H9 (cell line): ENCODE measurements at regions not wholly inside any gene's neighbourhood (a gene's known extent, or its start where the extent isn't known, plus 50 kb on each side); places are given as distances from the start of the nearest gene placed in this dataset.
"Not testable (repeated sequence)": the region's sequence is repeated elsewhere in the genome, so short reads cannot be mapped to it uniquely, and the experiment has no call there.

Experiments
- DNase-seq: peaks from one replicate; pipeline ENCODE4 v3.0.0-alpha.2; 2017
- H2AFZ ChIP-seq: one replicate; pipeline ENCODE4 v1.6.1; 2013; ENCODE audit warnings: mild to moderate bottlenecking, low read length, control low read depth, moderate library complexity
- H2AK5ac ChIP-seq: 2 replicates; pipeline ENCODE4 v1.6.1; 2013; ENCODE audit warnings: low read length, control low read depth, mixed read lengths; ENCODE audit not compliant: insufficient read length
- H2BK120ac ChIP-seq: one replicate; pipeline ENCODE4 v1.6.1; 2013; ENCODE audit warnings: low read depth, mild to moderate bottlenecking, low read length, control low read depth, inconsistent platforms; ENCODE audit not compliant: poor library complexity, severe bottlenecking
- H2BK12ac ChIP-seq: 2 replicates; pipeline ENCODE4 v1.6.1; 2013; ENCODE audit warnings: low read length, control low read depth, mixed read lengths, low read depth; ENCODE audit not compliant: insufficient read length
- H2BK15ac ChIP-seq: 2 replicates; pipeline ENCODE4 v1.6.1; 2013; ENCODE audit warnings: low read depth, low read length, control low read depth
- H2BK20ac ChIP-seq: one replicate; pipeline ENCODE4 v1.6.1; 2013; ENCODE audit warnings: low read depth, mild to moderate bottlenecking, low read length, control low read depth, inconsistent platforms; ENCODE audit not compliant: poor library complexity, severe bottlenecking
- H2BK5ac ChIP-seq: 2 replicates; pipeline ENCODE4 v1.6.1; 2013; ENCODE audit warnings: low read length, control low read depth, mixed read lengths; ENCODE audit not compliant: insufficient read length
- H3K14ac ChIP-seq: 2 replicates; pipeline ENCODE4 v1.6.1; 2013; ENCODE audit warnings: low read length, control low read depth; ENCODE audit not compliant: insufficient read depth
- H3K18ac ChIP-seq: 2 replicates; pipeline ENCODE4 v1.6.1; 2013; ENCODE audit warnings: low read depth, mild to moderate bottlenecking, mixed read lengths, low read length, control low read depth; ENCODE audit not compliant: insufficient read length
- H3K23ac ChIP-seq: 2 replicates; pipeline ENCODE4 v1.6.1; 2013; ENCODE audit warnings: low read length, control low read depth, mixed read lengths, low read depth; ENCODE audit not compliant: insufficient read length
- H3K23me2 ChIP-seq: 2 replicates; pipeline ENCODE4 v1.6.1; 2013; ENCODE audit warnings: low read depth, mild to moderate bottlenecking, mixed read lengths, low read length, control low read depth; ENCODE audit not compliant: insufficient read length, poor library complexity, severe bottlenecking
- H3K27ac ChIP-seq: 2 replicates; pipeline ENCODE4 v1.5.1; 2013; ENCODE audit warnings: low read length, control low read depth, mixed read lengths, low read depth; ENCODE audit not compliant: insufficient read length
- H3K27me3 ChIP-seq: 2 replicates; pipeline ENCODE4 v1.6.1; 2013; ENCODE audit warnings: low read length, control low read depth, inconsistent platforms; ENCODE audit not compliant: insufficient read depth
- H3K4ac ChIP-seq: 2 replicates; pipeline ENCODE4 v1.6.1; 2013; ENCODE audit warnings: low read depth, mild to moderate bottlenecking, control low read depth, inconsistent platforms, low read length, moderate library complexity
- H3K4me1 ChIP-seq: 2 replicates; pipeline ENCODE4 v1.6.1; 2013; ENCODE audit warnings: low read length, control low read depth, inconsistent platforms; ENCODE audit not compliant: insufficient read depth
- H3K4me2 ChIP-seq: 2 replicates; pipeline ENCODE4 v1.6.1; 2013; ENCODE audit warnings: low read length, control low read depth, mixed read lengths; ENCODE audit not compliant: insufficient read length, insufficient read depth
- H3K56ac ChIP-seq: 2 replicates; pipeline ENCODE4 v1.6.1; 2013; ENCODE audit warnings: low read depth, mild to moderate bottlenecking, mixed read lengths, low read length, control low read depth; ENCODE audit not compliant: insufficient read length
- H3K79me1 ChIP-seq: 2 replicates; pipeline ENCODE4 v1.6.1; 2013; ENCODE audit warnings: low read depth, mild to moderate bottlenecking, moderate library complexity, low read length, control low read depth, inconsistent platforms; ENCODE audit not compliant: insufficient read depth, poor library complexity, severe bottlenecking
- H3K79me2 ChIP-seq: 2 replicates; pipeline ENCODE4 v1.6.1; 2013; ENCODE audit warnings: low read length, control low read depth, inconsistent platforms; ENCODE audit not compliant: insufficient read depth
- H3K9ac ChIP-seq: 2 replicates; pipeline ENCODE4 v1.6.1; 2013; ENCODE audit warnings: low read length, control low read depth, mixed read lengths; ENCODE audit not compliant: insufficient read length; ENCODE audit errors: extremely low read depth
- H3K9me3 ChIP-seq: one replicate; pipeline ENCODE4 v1.6.1; 2013; ENCODE audit warnings: low read depth, low read length, inconsistent platforms; ENCODE audit not compliant: control insufficient read depth
- H3T11ph ChIP-seq: one replicate; pipeline ENCODE4 v1.6.1; 2013; ENCODE audit warnings: mild to moderate bottlenecking, low read length, control low read depth, inconsistent platforms
- H4K20me1 ChIP-seq: one replicate; pipeline ENCODE4 v1.6.1; 2013; ENCODE audit not compliant: control insufficient read depth, insufficient read length, insufficient read depth
- H4K5ac ChIP-seq: 2 replicates; pipeline ENCODE4 v1.6.1; 2013; ENCODE audit warnings: low read depth, mild to moderate bottlenecking, mixed read lengths, low read length, control low read depth; ENCODE audit not compliant: insufficient read length
- H4K8ac ChIP-seq: replicated peaks from 2 replicates; pipeline ENCODE4 v1.6.1; 2013; ENCODE audit warnings: low read length, control low read depth, mixed read lengths, low read depth; ENCODE audit not compliant: insufficient read length
- H4K91ac ChIP-seq: 2 replicates; pipeline ENCODE4 v1.6.1; 2013; ENCODE audit warnings: low read depth, mild to moderate bottlenecking, moderate library complexity, mixed read lengths, low read length, control low read depth; ENCODE audit not compliant: insufficient read length
- H3K27ac Mint-ChIP-seq, 3 experiments: 2 replicates in 2 of 3; 3 replicates in 1 of 3; pipeline ENCODE4 v1.8.0; 2020 to 2021; ENCODE audit warnings: mixed read lengths in 3 of 3, mild to moderate bottlenecking in 1 of 3, moderate library complexity in 1 of 3
- H3K27me3 Mint-ChIP-seq: 2 replicates; pipeline ENCODE4 v1.8.0; 2021; ENCODE audit warnings: low read depth, mild to moderate bottlenecking, moderate library complexity, mixed read lengths
- H3K36me3 Mint-ChIP-seq, 3 experiments: 2 replicates in 2 of 3; 3 replicates in 1 of 3; pipeline ENCODE4 v1.8.0; 2020 to 2021; ENCODE audit warnings: low read depth in 3 of 3, mixed read lengths in 3 of 3; ENCODE audit not compliant: insufficient read depth in 1 of 3
- H3K4me1 Mint-ChIP-seq, 2 experiments: 2 replicates each; pipeline ENCODE4 v1.8.0; 2020; ENCODE audit warnings: mixed read lengths in 2 of 2
- H3K4me3 Mint-ChIP-seq, 2 experiments: 2 replicates in 1 of 2; 3 replicates in 1 of 2; pipeline ENCODE4 v1.8.0; 2020 to 2021; ENCODE audit warnings: mild to moderate bottlenecking in 2 of 2, mixed read lengths in 2 of 2, moderate library complexity in 1 of 2
- H3K9me3 Mint-ChIP-seq, 2 experiments: 2 replicates in 1 of 2; 3 replicates in 1 of 2; pipeline ENCODE4 v1.8.0; 2020; ENCODE audit warnings: mild to moderate bottlenecking in 2 of 2, mixed read lengths in 2 of 2, moderate library complexity in 1 of 2
- CTCF ChIP-seq: fragments of 200-600 bp; sonication (generic); conservative IDR thresholded peaks from 3 replicates; pipeline ENCODE4 v1.8.0; 2021; ENCODE audit warnings: antibody characterized with exemption, mild to moderate bottlenecking
- WGBS: extraction: QIAGEN DNeasy Blood & Tissue Kit; methylation state at CpG from one replicate; pipeline ENCODE4 v1.1.7; 2013; ENCODE audit warnings: missing lambda C conversion rate, low lambda C conversion rate, mixed read lengths; ENCODE audit not compliant: insufficient read length; ENCODE audit errors: extremely low coverage; 5-methylcytosine and 5-hydroxymethylcytosine counted together

GRCh38 chr4:99734583-99735322, 77.1 kb upstream of the C4orf54 start:
- no peak overlapping the region for H3T11ph ChIP-seq
- no peak overlapping the region for H3K4ac ChIP-seq
- no peak overlapping the region for H3K56ac ChIP-seq
- H3K23me2 ChIP-seq: no peaks in the 10 kb centered on the region
- H3K27ac ChIP-seq: no peak overlapping the region
- H4K91ac ChIP-seq: no peak overlapping the region
- H3K18ac ChIP-seq: no peak overlapping the region
- H2BK120ac ChIP-seq: no peak overlapping the region
- H3K27me3 Mint-ChIP-seq: peaks cover 4% of the 10 kb centered on the region
- no peak for TF ChIP-seq CTCF
- no peaks in the 10 kb centered on the region for H3K4me1 Mint-ChIP-seq
- no peaks in the 10 kb centered on the region for H3K9me3 ChIP-seq
- H3K4me2 ChIP-seq: no peak overlapping the region
- no CpG with 5 or more reads among the region's 2 CpGs for WGBS
- H4K20me1 ChIP-seq: no peaks in the 10 kb centered on the region
- H4K5ac ChIP-seq: no peak overlapping the region
- H2AK5ac ChIP-seq: no peak overlapping the region
- no peaks in the 10 kb centered on the region for H3K79me2 ChIP-seq
- no peak overlapping the region for H2BK15ac ChIP-seq
- no peak overlapping the region for H3K14ac ChIP-seq
- H3K4me3 Mint-ChIP-seq: no peak overlapping the region
- peaks cover 5 to 16% (median 9%) of the 10 kb centered on the region in 3 experiments; a peak in 6 of 7 replicates for H3K36me3 Mint-ChIP-seq
- H2BK20ac ChIP-seq: no peak overlapping the region
- no peaks in the 10 kb centered on the region for H3K27me3 ChIP-seq
- no peak overlapping the region for H3K23ac ChIP-seq
- no peaks in the 10 kb centered on the region for H3K79me1 ChIP-seq
- no peaks in the 10 kb centered on the region for H3K4me1 ChIP-seq
- H3K9me3 Mint-ChIP-seq: peaks cover 14 to 23% of the 10 kb centered on the region in 2 experiments
- no peak overlapping the region for H2AFZ ChIP-seq
- H3K9ac ChIP-seq: no peak overlapping the region
- H2BK12ac ChIP-seq: no peak overlapping the region
- no peak overlapping the region for H2BK5ac ChIP-seq
- H3K27ac Mint-ChIP-seq: no peak overlapping the region
- H4K8ac ChIP-seq: no peak overlapping the region
- DNase-seq: no peak

- peaks cover 14 to 29% of the 10 kb centered on the region in 2 experiments for H3K9me3 Mint-ChIP-seq
- H4K8ac ChIP-seq, H3T11ph ChIP-seq, H3K56ac ChIP-seq, H4K91ac ChIP-seq, H3K27ac Mint-ChIP-seq, H2AK5ac ChIP-seq, H3K4me1 ChIP-seq, H3K79me2 ChIP-seq, H3K23ac ChIP-seq, H3K27me3 Mint-ChIP-seq, H3K4me3 Mint-ChIP-seq, H3K9me3 ChIP-seq, H2BK12ac ChIP-seq, H4K5ac ChIP-seq, H2AFZ ChIP-seq, H3K18ac ChIP-seq, H3K4me2 ChIP-seq, H3K14ac ChIP-seq, H3K4ac ChIP-seq, H3K9ac ChIP-seq, H2BK20ac ChIP-seq, H3K27me3 ChIP-seq, H4K20me1 ChIP-seq, H3K79me1 ChIP-seq, H3K4me1 Mint-ChIP-seq, H3K23me2 ChIP-seq, DNase-seq, H3K27ac ChIP-seq, H2BK15ac ChIP-seq, H2BK5ac ChIP-seq, H2BK120ac ChIP-seq: not testable (repeated sequence)
- peaks cover 5 to 16% (median 11%) of the 10 kb centered on the region in 3 experiments; a peak in 6 of 7 replicates for H3K36me3 Mint-ChIP-seq
- no CpG with 5 or more reads among the region's 4 CpGs for WGBS
Observed at GRCh38 chr4:99733455-99733854, 75.8 kb upstream of the C4orf54 start.
